ENCODE measurements at regions not wholly inside any gene's neighbourhood (a gene's known extent, or its start where the extent isn't known, plus 50 kb on each side); places are given as distances from the start of the nearest gene placed in this dataset.

- peaks cover 33% of the 10 kb centered on the region for H3K4me1 Mint-ChIP-seq
- peak; percentile 93 for ATAC-seq
- H3K9me3 Mint-ChIP-seq = no peaks in the 10 kb centered on the region
- H3K4me3 Mint-ChIP-seq = peak overlapping the region; percentile 53 to 75
- DNase-seq = peak; percentile 17 to 18
- no peaks in the 10 kb centered on the region for H3K27me3 Mint-ChIP-seq
- peak overlapping the region; percentile 70 to 98 for H3K27ac Mint-ChIP-seq
Observed at GRCh38 chr10:4033341-4033896, 248.4 kb upstream of the KLF6 start.

DNA sequence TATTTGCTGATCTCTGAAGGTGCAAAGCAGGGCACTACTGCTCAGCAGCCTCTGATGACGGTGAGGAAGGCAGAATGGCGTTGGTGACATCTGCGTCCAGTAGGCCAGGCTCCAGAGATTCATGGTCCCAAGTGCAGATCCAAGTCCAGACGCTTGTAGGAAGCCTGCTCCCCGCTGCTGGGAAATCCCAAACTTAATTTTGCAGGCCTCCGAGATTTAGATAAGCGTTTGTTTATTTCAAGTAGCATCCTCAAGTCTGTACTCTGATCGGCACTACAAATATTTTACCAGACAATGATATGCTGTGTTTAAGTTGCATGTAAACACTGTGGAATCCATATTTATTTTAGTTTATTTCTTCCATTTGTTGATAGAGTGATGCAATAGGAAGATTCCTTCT lies 244.9 kb upstream of the KLF6 start:
- Mint-ChIP-seq H3K9me3 (no peaks in the 10 kb centered on the region), H3K27ac (no peak overlapping the region), H3K4me1 (peaks cover 24% of the 10 kb centered on the region), H3K4me3 (no peak overlapping the region), H3K27me3 (no peaks in the 10 kb centered on the region)
- DNase-seq (no peak), ATAC-seq (no peak)

DNA sequence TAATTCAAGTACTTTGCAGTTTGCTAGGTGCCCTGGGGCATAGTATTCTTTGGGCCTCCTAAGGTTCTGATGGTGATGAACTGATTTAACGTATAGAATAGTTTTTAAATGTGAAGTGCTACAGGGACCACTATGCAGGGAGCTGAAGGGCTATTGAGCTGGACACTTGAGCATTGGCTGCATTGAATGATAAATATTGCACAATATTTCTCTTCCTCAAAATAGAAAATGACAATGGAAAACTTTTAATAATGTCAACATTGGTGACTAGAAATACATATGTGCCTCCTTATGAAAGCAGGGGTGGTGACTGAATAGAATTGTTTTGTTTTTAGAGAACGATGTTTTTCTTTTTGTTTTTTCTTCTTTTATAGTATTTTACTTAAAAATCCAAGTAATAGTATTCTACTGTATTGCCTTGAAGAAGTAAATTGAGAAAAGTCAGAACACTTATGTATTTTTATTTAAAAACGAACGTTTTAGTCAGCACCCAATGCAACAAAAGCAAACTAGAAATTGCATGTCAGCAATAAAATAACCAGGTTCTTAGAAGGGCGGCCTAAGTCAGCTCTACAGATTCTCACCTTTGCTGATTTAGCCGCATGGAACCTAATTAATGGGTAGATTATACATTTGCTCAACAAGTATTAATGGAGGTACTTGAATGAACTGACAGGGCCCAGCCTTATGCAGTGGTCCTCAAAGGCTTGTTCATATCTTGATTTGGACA lies 244.0 kb upstream of the KLF6 start:
- Mint-ChIP-seq H3K27me3 (no peaks in the 10 kb centered on the region), H3K4me1 (peaks cover 15% of the 10 kb centered on the region), H3K27ac (no peak overlapping the region), H3K9me3 (no peaks in the 10 kb centered on the region), H3K4me3 (no peak overlapping the region)
- DNase-seq (no peak), ATAC-seq (no peak)

GRCh38 chr10:4028027-4028471 lies 243.0 kb upstream of the KLF6 start:
- Mint-ChIP-seq H3K27ac (no peak overlapping the region), H3K9me3 (no peaks in the 10 kb centered on the region), H3K4me3 (no peak overlapping the region), H3K27me3 (no peaks in the 10 kb centered on the region), H3K4me1 (peaks cover 6% of the 10 kb centered on the region)
- no peak for DNase-seq
- peak; percentile 45 for ATAC-seq

DNA sequence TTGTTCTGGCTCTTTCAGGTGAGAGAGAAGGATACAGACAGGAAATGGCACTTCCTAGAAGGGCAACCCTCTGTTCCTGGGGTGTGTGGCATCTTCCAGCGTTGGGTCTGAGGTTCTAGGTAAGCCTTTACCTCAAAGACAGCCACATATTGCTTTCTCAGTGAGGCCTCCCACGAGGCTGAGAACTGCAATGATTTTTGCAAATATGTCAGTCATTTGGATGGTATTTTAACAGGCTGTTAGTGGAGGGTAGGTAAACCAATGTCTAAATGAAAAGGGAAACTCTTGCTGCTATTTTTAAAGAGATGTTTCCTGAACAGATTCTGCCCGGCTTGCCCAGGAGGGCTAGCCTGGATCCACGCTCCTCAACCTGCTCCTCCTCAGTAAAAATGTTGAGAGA lies 240.3 kb upstream of the KLF6 start:
- H3K27ac Mint-ChIP-seq = no peak overlapping the region

DNA sequence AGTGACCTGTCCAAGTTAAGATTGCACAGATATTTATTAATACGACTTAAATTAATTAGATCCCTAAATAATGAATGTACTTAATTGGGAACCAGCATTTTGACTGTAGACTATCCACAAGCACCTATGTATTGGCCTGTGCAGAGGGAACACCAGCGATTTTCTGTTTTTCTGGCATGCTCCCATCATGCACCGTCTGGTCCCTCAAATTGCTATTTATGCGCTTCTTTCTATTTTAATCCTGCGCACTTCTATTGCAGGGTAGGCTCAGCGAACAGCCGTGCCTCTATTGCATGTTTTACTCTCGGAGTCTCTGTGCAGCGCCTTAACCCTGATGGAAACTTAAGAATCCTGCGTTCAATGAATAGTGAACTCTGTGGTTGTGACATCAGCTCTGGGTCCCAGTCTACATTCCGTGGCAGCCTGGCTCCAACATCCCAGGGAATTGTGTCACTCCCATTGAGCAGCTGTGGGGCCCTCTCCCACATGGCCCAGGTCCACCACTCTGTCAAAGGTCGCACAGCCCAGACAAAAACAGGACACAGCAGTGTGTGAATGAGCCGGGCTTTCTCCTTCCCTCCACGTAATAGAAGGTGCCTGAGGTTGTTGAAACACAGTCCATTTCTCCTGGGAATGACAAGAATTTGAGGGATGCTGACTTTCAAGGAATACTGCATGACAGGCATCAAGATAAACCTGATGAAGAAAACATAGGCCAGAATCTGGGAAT lies 239.7 kb upstream of the KLF6 start:
- no peak overlapping the region for H3K27ac Mint-ChIP-seq
- H3K4me1 Mint-ChIP-seq = peaks cover 10% of the 10 kb centered on the region
- peaks cover 5 to 11% of the 10 kb centered on the region in 2 donors for H3K9me3 Mint-ChIP-seq
- no peaks in the 10 kb centered on the region for H3K27me3 Mint-ChIP-seq
- H3K4me3 Mint-ChIP-seq = no peak overlapping the region
- DNase-seq (no peak), ATAC-seq (no peak)

More for the DNA sequence above, 240.3 kb upstream of the KLF6 start:
- DNase-seq (no peak), ATAC-seq (no peak)
- no peak overlapping the region for H3K4me3 Mint-ChIP-seq
- peaks cover 5 to 11% of the 10 kb centered on the region in 2 donors for H3K9me3 Mint-ChIP-seq
- no peaks in the 10 kb centered on the region for H3K27me3 Mint-ChIP-seq
- peaks cover 10% of the 10 kb centered on the region for H3K4me1 Mint-ChIP-seq

DNA sequence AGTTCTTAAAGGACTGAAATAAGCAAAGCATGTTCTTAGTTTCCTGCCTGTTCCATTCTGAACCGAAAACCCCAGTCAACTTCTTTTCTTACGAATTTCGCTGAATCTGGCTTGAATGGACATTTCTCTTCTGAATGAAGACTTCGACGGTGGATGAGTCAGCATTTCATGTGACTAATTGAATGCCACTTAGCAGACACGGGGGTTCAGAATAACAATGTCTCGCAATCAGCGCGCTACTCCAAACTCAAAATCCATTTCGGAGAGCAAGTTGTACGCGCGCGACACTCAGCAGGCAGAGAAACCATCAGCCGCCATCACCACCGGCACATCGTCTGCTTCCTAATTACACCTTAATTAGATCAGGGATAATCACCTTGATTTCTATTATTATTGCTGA lies 239.0 kb upstream of the KLF6 start:
- Mint-ChIP-seq H3K27me3 (no peaks in the 10 kb centered on the region), H3K4me3 (no peak overlapping the region), H3K4me1 (peaks cover 10% of the 10 kb centered on the region), H3K27ac (no peak overlapping the region), H3K9me3 (peaks cover 5 to 11% of the 10 kb centered on the region in 2 donors)
- DNase-seq = no peak
- ATAC-seq = no peak

DNA sequence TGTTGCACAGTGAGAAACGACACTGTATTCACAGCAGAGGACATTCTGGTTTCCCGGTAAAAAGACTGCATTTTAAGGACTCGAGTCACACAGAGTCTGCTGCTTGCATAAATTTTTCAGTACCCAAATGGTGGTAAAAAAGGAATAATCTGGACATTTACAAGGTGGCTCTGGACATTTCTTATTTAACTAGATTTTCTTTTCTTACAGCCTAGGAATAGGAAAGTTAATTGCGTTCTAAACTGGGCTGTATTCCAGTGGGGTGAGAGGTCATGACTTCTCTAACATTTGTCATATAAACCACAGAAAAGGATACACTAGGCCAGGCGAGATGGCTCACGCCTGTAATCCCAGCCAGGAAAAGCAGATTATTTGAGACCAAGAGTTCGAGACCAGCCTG lies 237.5 kb upstream of the KLF6 start:
- H3K9me3 Mint-ChIP-seq = peaks cover 5 to 11% of the 10 kb centered on the region in 2 donors
- DNase-seq (no peak), ATAC-seq (no peak)
- H3K4me1 Mint-ChIP-seq = peaks cover 21% of the 10 kb centered on the region
- no peak overlapping the region for H3K4me3 Mint-ChIP-seq
- H3K27me3 Mint-ChIP-seq = no peaks in the 10 kb centered on the region
- no peak overlapping the region for H3K27ac Mint-ChIP-seq

DNA sequence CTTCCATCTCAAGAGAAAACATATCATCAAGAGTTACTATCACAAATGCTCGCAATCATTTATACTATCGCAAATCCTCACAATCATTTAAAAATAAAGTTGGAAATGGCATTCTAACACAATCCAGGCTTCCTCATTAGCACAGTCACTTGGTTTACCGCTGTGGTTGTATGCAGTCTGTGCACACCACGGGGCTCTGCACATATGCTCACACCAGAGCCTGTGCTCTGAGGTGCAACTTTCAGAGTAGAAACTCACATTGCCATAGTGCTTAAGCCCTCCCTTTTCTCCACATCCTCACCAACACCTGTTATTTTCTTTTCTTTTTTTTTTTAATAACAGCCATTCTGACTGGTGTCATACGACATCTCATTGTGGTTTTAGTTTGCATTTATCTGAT lies 235.6 kb upstream of the KLF6 start:
- Mint-ChIP-seq H3K27ac (no peak overlapping the region), H3K9me3 (peaks cover 5 to 11% of the 10 kb centered on the region in 2 donors), H3K27me3 (no peaks in the 10 kb centered on the region), H3K4me1 (peaks cover 21% of the 10 kb centered on the region), H3K4me3 (no peak overlapping the region)
- no peak for DNase-seq
- ATAC-seq = no peak

GRCh38 chr10:4018054-4018511 lies 233.1 kb upstream of the KLF6 start:
- Mint-ChIP-seq H3K27me3 (no peaks in the 10 kb centered on the region), H3K9me3 (peaks cover 5 to 11% of the 10 kb centered on the region in 2 donors), H3K27ac (no peak overlapping the region), H3K4me1 (peaks cover 32% of the 10 kb centered on the region), H3K4me3 (no peak overlapping the region)
- ATAC-seq = peak; percentile 27
- no peak for DNase-seq

DNA sequence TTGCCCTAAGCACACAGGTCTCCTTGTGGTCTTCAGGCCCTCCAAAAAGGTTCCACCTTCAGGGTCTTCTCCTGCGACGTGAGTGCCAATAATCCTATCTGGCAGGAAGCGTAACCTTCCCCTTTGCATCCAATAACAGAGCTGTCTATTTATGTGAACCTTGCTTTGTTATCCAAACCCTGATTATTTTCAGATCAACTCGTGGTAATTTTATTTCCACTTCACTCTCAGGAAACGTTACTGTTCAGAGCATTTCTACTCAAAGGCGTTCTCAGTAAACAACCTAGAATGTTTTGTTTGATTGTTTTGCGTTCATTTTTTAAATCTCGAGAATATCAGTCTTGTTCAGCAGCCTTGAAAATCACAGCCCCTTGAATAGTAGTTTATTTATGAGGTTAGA lies 232.3 kb upstream of the KLF6 start:
- DNase-seq (no peak), ATAC-seq (no peak)
- Mint-ChIP-seq H3K9me3 (peaks cover 5 to 11% of the 10 kb centered on the region in 2 donors), H3K4me1 (peaks cover 38% of the 10 kb centered on the region), H3K27ac (no peak overlapping the region), H3K27me3 (no peaks in the 10 kb centered on the region), H3K4me3 (no peak overlapping the region)

- H3K9me3 Mint-ChIP-seq = peaks cover 2 to 7% of the 10 kb centered on the region in 2 donors
- peaks cover 35% of the 10 kb centered on the region for H3K4me1 Mint-ChIP-seq
- DNase-seq (no peak), ATAC-seq (no peak)
- no peak overlapping the region for H3K4me3 Mint-ChIP-seq
- H3K27me3 Mint-ChIP-seq = no peaks in the 10 kb centered on the region
- no peak overlapping the region for H3K27ac Mint-ChIP-seq
Observed at GRCh38 chr10:4016214-4016740, 231.3 kb upstream of the KLF6 start.

GRCh38 chr10:4013651-4014121 lies 228.7 kb upstream of the KLF6 start:
- H3K4me1 Mint-ChIP-seq = peaks cover 29% of the 10 kb centered on the region
- DNase-seq = peak; percentile 55 to 79
- H3K9me3 Mint-ChIP-seq = no peaks in the 10 kb centered on the region
- H3K4me3 Mint-ChIP-seq = peak overlapping the region; percentile 55
- peak; percentile 98 for ATAC-seq
- H3K27me3 Mint-ChIP-seq = no peaks in the 10 kb centered on the region
- no peak overlapping the region for H3K27ac Mint-ChIP-seq

GRCh38 chr10:4012848-4013247 lies 227.8 kb upstream of the KLF6 start:
- peak overlapping the region in 1 of 2 donors; percentile 21 for H3K27ac Mint-ChIP-seq
- H3K9me3 Mint-ChIP-seq = no peaks in the 10 kb centered on the region
- no peak for DNase-seq
- no peak for ATAC-seq
- H3K27me3 Mint-ChIP-seq = no peaks in the 10 kb centered on the region
- no peak overlapping the region for H3K4me3 Mint-ChIP-seq
- peaks cover 21% of the 10 kb centered on the region for H3K4me1 Mint-ChIP-seq

DNA sequence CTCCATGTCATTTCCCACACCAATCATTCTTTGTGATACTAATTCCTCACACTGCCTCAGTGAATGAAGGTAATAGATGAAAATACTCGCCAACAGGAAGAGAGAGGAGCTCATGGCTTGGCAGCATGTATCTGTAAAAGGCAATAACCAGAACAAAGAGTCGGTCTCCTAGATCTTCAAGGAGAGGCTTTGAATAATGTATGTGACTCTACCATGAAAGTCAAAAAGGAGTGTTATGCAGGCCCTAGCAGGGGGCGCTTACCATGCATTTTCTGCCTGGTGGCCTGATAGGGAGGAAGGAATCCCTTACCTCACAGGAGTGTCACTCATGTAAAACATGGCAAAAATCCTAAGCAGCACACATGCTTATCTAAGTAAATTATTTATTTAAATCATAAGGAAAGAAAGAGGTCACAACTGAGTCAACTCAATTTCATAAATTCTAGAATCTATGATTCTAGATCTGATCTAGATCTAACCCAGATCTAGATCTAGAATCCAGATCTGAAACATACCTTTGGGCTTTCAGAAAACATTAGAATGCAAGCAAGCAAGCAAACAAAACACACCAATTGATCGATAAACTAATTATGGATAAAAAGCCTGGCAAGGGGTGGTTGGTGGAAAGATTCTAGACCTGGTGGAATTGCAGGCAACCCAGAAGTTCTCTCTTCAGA lies 226.3 kb upstream of the KLF6 start:
- peak overlapping the region in 1 of 2 donors; percentile 50 for H3K27ac Mint-ChIP-seq
- H3K27me3 Mint-ChIP-seq = no peaks in the 10 kb centered on the region
- H3K4me3 Mint-ChIP-seq = no peak overlapping the region
- peaks cover 27% of the 10 kb centered on the region for H3K4me1 Mint-ChIP-seq
- H3K9me3 Mint-ChIP-seq = no peaks in the 10 kb centered on the region
- no peak for ATAC-seq
- DNase-seq = no peak
